ENCODE measurements at regions not wholly inside any gene's neighbourhood (a gene's known extent, or its start where the extent isn't known, plus 50 kb on each side); places are given as distances from the start of the nearest gene placed in this dataset.
A peak's percentile ranks its signal among the peaks of the same experiment; 100 is the strongest.

DNA sequence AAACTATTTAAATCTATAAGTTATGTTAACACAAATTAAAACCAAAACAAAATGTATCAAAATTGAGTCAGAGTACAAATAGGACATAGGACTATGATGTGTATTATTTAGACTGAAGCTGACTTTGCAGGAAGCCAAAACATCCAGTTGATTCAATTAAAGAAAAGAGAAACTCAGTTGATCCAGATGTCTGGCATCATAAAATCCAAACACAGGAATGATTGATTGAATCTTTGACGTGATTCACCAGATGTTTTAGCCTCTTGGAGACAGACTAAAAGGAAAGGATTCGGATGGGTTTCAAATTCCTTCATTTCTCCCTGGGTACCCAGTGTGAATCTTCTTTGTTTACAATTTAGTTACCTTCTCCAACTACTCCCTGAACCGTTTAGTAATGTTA, 272.9 kb downstream of the IRS1 start:
- Histone ChIP-seq H3K9ac (ENCODE audit: low read length) (no peak overlapping the region), H3K36me3 (ENCODE audit: control insufficient read depth, insufficient read depth, low read length, severe bottlenecking) (no peaks in the 10 kb centered on the region), H3K4me3 (ENCODE audit: low read length) (no peak overlapping the region), H3K9me3 (ENCODE audit: control insufficient read depth, low read length) (no peaks in the 10 kb centered on the region), H3K4me1 (ENCODE audit: control insufficient read depth, insufficient read depth, low read length) (peaks cover 15% of the 10 kb centered on the region), H3K27me3 (replicated peaks; ENCODE audit: control insufficient read depth, insufficient read depth, low read length) (no peaks in the 10 kb centered on the region)
- peak; percentile 9 for DNase-seq (ENCODE audit: low read depth)

GRCh38 chr2:226524381-226524843, 275.2 kb downstream of the IRS1 start:
- peak; percentile 82 for DNase-seq (ENCODE audit: low read depth)
- H3K4me3 ChIP-seq (ENCODE audit: low read length): no peak overlapping the region

DNA sequence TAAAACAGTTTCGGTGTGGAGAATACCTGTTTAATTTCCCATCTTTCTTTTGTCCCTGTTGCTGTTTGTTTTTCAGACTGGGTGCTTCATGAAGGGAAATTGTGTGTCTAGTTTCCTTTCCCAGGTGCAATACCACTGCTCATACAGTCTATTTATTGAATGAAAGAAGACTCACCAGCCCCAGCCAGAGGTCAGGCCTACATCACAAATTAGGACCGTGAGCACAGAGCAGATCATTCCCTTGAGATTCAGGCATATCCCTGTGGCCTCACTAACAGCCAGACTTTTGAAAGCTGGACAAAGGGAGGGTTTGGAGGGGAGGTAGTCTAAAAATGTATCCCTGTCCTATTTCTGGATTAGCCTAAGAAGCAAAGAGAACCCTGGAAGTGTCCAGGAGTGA, 278.9 kb downstream of the IRS1 start:
- Histone ChIP-seq H3K9me3 (ENCODE audit: control insufficient read depth, low read length) (peaks cover 6% of the 10 kb centered on the region), H3K4me3 (ENCODE audit: low read length) (no peak overlapping the region), H3K9ac (ENCODE audit: low read length) (no peak overlapping the region), H3K36me3 (ENCODE audit: control insufficient read depth, insufficient read depth, low read length, severe bottlenecking) (no peaks in the 10 kb centered on the region), H3K4me1 (ENCODE audit: control insufficient read depth, insufficient read depth, low read length) (peaks cover 14% of the 10 kb centered on the region), H3K27me3 (replicated peaks; ENCODE audit: control insufficient read depth, insufficient read depth, low read length) (no peaks in the 10 kb centered on the region)
- DNase-seq (ENCODE audit: low read depth): no peak

More at GRCh38 chr2:226524381-226524843, 275.2 kb downstream of the IRS1 start:
- Histone ChIP-seq H3K4me1 (ENCODE audit: control insufficient read depth, insufficient read depth, low read length) (peaks cover 12% of the 10 kb centered on the region), H3K36me3 (ENCODE audit: control insufficient read depth, insufficient read depth, low read length, severe bottlenecking) (no peaks in the 10 kb centered on the region), H3K9me3 (ENCODE audit: control insufficient read depth, low read length) (peaks cover 6% of the 10 kb centered on the region), H3K27me3 (replicated peaks; ENCODE audit: control insufficient read depth, insufficient read depth, low read length) (no peaks in the 10 kb centered on the region), H3K9ac (ENCODE audit: low read length) (peak overlapping the region; percentile 56)

GRCh38 chr2:226515344-226516055, 284.1 kb downstream of the IRS1 start:
- DNase-seq (ENCODE audit: low read depth): peak; percentile 76
- Histone ChIP-seq H3K4me3 (ENCODE audit: low read length) (no peak overlapping the region), H3K9ac (ENCODE audit: low read length) (peak overlapping the region; percentile 19), H3K27me3 (replicated peaks; ENCODE audit: control insufficient read depth, insufficient read depth, low read length) (no peaks in the 10 kb centered on the region), H3K4me1 (ENCODE audit: control insufficient read depth, insufficient read depth, low read length) (peaks cover 14% of the 10 kb centered on the region), H3K36me3 (ENCODE audit: control insufficient read depth, insufficient read depth, low read length, severe bottlenecking) (no peaks in the 10 kb centered on the region), H3K9me3 (ENCODE audit: control insufficient read depth, low read length) (no peaks in the 10 kb centered on the region)

DNA sequence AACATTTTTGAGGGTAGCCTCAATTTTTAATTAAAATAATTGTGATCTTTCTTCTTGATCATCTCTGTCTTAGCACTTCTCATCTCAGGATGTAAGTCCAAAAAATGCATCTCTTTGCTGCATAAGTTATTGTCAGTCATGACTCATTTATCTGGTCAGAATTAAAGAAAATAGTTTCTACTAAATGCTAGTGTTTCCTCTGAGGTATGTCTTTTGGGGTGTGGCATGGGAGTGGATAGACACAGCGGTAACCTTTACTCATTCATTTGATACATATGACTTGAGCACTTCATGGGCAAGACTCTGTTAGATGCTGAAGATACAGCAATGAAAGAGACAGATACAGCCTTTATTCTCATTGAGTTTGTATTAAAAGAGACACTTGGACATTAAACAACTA, 284.7 kb downstream of the IRS1 start:
- Histone ChIP-seq H3K4me1 (ENCODE audit: control insufficient read depth, insufficient read depth, low read length) (peaks cover 14% of the 10 kb centered on the region), H3K27me3 (replicated peaks; ENCODE audit: control insufficient read depth, insufficient read depth, low read length) (no peaks in the 10 kb centered on the region), H3K36me3 (ENCODE audit: control insufficient read depth, insufficient read depth, low read length, severe bottlenecking) (no peaks in the 10 kb centered on the region), H3K9me3 (ENCODE audit: control insufficient read depth, low read length) (no peaks in the 10 kb centered on the region), H3K9ac (ENCODE audit: low read length) (no peak overlapping the region), H3K4me3 (ENCODE audit: low read length) (no peak overlapping the region)
- peak; percentile 49 for DNase-seq (ENCODE audit: low read depth)

GRCh38 chr2:226511311-226511710, 288.3 kb downstream of the IRS1 start:
- Histone ChIP-seq H3K4me3 (ENCODE audit: low read length) (no peak overlapping the region), H3K36me3 (ENCODE audit: control insufficient read depth, insufficient read depth, low read length, severe bottlenecking) (no peaks in the 10 kb centered on the region), H3K4me1 (ENCODE audit: control insufficient read depth, insufficient read depth, low read length) (peaks cover 27% of the 10 kb centered on the region), H3K27me3 (replicated peaks; ENCODE audit: control insufficient read depth, insufficient read depth, low read length) (no peaks in the 10 kb centered on the region), H3K9ac (ENCODE audit: low read length) (no peak overlapping the region), H3K9me3 (ENCODE audit: control insufficient read depth, low read length) (no peaks in the 10 kb centered on the region)
- no peak for DNase-seq (ENCODE audit: low read depth)

DNA sequence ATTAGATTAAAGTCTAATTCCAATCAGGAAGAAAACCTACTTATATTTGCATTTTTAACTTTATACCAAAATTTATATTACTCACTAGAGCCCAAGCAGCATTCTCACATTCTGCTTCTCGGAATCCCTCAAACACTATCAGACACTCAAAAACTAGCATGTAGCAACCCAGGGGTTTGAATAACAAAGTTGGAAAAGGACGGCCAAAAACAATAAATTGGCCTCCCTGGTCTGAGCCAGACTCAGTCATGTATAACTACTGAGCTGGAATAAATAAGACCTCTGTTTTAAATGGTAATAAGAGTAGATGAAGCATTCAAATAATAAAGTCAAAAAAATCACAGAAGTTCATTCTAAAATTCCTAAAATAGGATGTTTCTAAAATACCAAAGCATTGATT, 290.9 kb downstream of the IRS1 start:
- peak; percentile 44 for DNase-seq (ENCODE audit: low read depth)
- H3K27me3 ChIP-seq (replicated peaks; ENCODE audit: control insufficient read depth, insufficient read depth, low read length): no peaks in the 10 kb centered on the region
- H3K4me3 ChIP-seq (ENCODE audit: low read length): no peak overlapping the region

DNA sequence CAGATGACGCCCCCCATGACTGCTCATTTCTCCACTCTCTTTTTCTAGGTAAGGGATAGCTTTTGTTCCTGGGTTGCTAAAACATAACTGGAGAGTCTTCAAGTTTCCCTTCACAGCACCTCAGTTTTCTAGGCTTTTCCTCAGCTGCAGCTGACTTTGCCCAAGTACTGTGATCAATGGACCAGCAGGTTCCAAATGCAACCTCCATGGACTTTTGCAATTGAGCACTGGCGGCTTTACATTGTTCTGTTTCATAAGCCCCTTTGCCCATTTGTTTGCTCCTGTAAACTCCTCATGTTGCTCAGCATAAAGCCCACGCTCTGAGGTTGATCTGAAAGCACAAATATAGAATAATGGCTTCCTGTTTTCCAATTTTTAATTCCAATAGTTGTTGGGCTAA, 291.6 kb downstream of the IRS1 start:
- no peak overlapping the region for H3K4me3 ChIP-seq (ENCODE audit: low read length)
- no peaks in the 10 kb centered on the region for H3K36me3 ChIP-seq (ENCODE audit: control insufficient read depth, insufficient read depth, low read length, severe bottlenecking)
- H3K4me1 ChIP-seq (ENCODE audit: control insufficient read depth, insufficient read depth, low read length): peaks cover 14% of the 10 kb centered on the region

More for the DNA sequence above, 290.9 kb downstream of the IRS1 start:
- peaks cover 14% of the 10 kb centered on the region for H3K4me1 ChIP-seq (ENCODE audit: control insufficient read depth, insufficient read depth, low read length)
- no peak overlapping the region for H3K9ac ChIP-seq (ENCODE audit: low read length)
- H3K36me3 ChIP-seq (ENCODE audit: control insufficient read depth, insufficient read depth, low read length, severe bottlenecking): no peaks in the 10 kb centered on the region
- H3K9me3 ChIP-seq (ENCODE audit: control insufficient read depth, low read length): peaks cover 5% of the 10 kb centered on the region

GRCh38 chr2:226497146-226497909, 302.3 kb downstream of the IRS1 start:
- no peaks in the 10 kb centered on the region for H3K4me1 ChIP-seq (ENCODE audit: control insufficient read depth, insufficient read depth, low read length)
- peaks cover 9% of the 10 kb centered on the region for H3K9me3 ChIP-seq (ENCODE audit: control insufficient read depth, low read length)
- no peaks in the 10 kb centered on the region for H3K36me3 ChIP-seq (ENCODE audit: control insufficient read depth, insufficient read depth, low read length, severe bottlenecking)
- DNase-seq (ENCODE audit: low read depth): no peak
- no peaks in the 10 kb centered on the region for H3K27me3 ChIP-seq (replicated peaks; ENCODE audit: control insufficient read depth, insufficient read depth, low read length)
- H3K4me3 ChIP-seq (ENCODE audit: low read length): no peak overlapping the region
- no peak overlapping the region for H3K9ac ChIP-seq (ENCODE audit: low read length)

More for the DNA sequence above, 291.6 kb downstream of the IRS1 start:
- no peak overlapping the region for H3K9ac ChIP-seq (ENCODE audit: low read length)
- DNase-seq (ENCODE audit: low read depth): no peak
- H3K9me3 ChIP-seq (ENCODE audit: control insufficient read depth, low read length): peaks cover 5% of the 10 kb centered on the region
- no peaks in the 10 kb centered on the region for H3K27me3 ChIP-seq (replicated peaks; ENCODE audit: control insufficient read depth, insufficient read depth, low read length)

- no peak for DNase-seq (ENCODE audit: low read depth)
- Histone ChIP-seq H3K4me1 (ENCODE audit: control insufficient read depth, insufficient read depth, low read length) (no peaks in the 10 kb centered on the region), H3K27me3 (replicated peaks; ENCODE audit: control insufficient read depth, insufficient read depth, low read length) (no peaks in the 10 kb centered on the region), H3K4me3 (ENCODE audit: low read length) (no peak overlapping the region), H3K9ac (ENCODE audit: low read length) (no peak overlapping the region), H3K9me3 (ENCODE audit: control insufficient read depth, low read length) (peaks cover 6% of the 10 kb centered on the region), H3K36me3 (ENCODE audit: control insufficient read depth, insufficient read depth, low read length, severe bottlenecking) (no peaks in the 10 kb centered on the region)
These were observed 303.4 kb downstream of the IRS1 start for GRCh38 chr2:226496273-226496550.

DNA sequence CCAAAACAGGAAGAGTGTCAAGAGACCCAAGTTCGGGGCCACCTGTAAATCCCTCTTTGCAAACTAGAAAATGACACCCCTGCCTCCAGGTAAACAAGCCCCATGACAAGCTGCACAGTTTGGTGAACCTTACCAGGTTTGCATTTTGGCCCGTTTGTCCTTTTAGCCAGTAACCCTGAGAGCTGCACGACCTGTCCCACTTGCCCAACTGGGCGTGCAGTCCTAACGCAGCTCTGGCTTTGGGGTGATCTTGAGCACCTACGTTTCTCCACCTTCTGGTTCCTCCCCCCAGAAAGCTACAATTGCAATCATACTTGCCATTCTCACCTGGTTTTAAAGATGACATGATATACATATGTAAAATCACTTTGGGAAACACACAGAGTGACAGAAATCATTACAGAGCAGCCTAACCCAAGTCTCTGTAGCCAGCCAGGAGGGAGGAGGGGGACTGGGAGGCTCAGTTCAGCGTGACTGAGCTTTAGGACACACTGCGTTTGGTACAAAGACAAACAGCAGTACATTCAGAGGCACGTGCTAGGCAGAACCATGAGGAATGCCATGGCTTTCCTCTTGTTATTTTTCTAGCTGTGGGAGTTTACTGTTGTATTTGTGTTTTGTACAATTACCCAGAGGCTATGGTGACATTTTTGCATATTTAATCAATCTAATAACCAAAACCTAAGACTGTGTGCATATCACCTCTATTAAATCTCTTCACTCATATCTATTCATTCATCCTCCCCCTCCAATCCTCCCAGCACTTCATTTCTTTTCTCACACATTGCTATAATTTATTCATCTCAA, 304.0 kb downstream of the IRS1 start:
- peaks cover 1% of the 10 kb centered on the region for H3K9me3 ChIP-seq (ENCODE audit: control insufficient read depth, low read length)
- H3K9ac ChIP-seq (ENCODE audit: low read length): no peak overlapping the region
- H3K36me3 ChIP-seq (ENCODE audit: control insufficient read depth, insufficient read depth, low read length, severe bottlenecking): no peaks in the 10 kb centered on the region
- no peaks in the 10 kb centered on the region for H3K4me1 ChIP-seq (ENCODE audit: control insufficient read depth, insufficient read depth, low read length)
- H3K27me3 ChIP-seq (replicated peaks; ENCODE audit: control insufficient read depth, insufficient read depth, low read length): no peaks in the 10 kb centered on the region
- H3K4me3 ChIP-seq (ENCODE audit: low read length): no peak overlapping the region
- no peak for DNase-seq (ENCODE audit: low read depth)
